Endothelial cell of hepatic sinusoid (primary cell): ENCODE measurements at regions not wholly inside any gene's neighbourhood (a gene's known extent, or its start where the extent isn't known, plus 50 kb on each side); places are given as distances from the start of the nearest gene placed in this dataset.
"Not testable (repeated sequence)": the region's sequence is repeated elsewhere in the genome, so short reads cannot be mapped to it uniquely, and the experiment has no call there.

Experiments
- in situ Hi-C: cut with HindIII; loops from 2 replicates; pipeline ENCODE4 v1.10.0; 2017; ENCODE audit warnings: low sequenced_read_pairs

- in situ Hi-C loops: no loop called here
Observed at GRCh38 chr20:56911946-56912345, 282.8 kb downstream of the TFAP2C start.

DNA sequence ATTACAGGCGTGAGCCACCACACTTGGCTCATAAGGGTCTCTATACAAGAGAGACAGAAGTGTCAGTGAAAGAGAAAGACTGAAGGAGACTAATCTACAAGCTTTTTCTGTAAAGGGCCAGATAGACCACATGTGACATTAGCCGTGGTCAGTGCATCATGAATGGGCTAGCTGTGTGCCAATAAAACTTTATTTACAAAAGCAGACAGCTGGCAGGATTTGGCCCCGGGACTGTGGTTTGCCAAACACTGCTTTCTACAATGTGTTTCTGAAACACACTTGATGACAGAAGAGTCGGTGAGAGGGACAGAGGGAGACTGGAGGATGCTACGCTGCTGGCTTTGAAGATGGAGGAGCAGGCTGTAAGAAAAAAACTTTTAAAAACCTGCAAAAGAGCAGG, 285.4 kb downstream of the TFAP2C start:
- in situ Hi-C loops: no loop called here

DNA sequence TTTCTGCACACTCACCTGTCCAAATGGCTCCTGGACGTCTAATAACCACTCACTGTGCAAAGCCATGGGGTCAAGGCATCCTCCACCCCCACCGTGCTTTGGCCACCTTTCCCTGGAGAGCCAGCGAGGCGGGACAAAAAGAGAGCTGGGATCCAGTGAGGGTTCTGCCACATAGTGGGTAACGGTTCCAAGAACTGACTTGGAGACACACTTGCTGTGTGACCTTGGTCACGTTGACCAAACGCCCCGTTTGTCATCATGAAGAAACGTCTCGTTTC, 287.2 kb downstream of the TFAP2C start:
- in situ Hi-C loops: no loop called here

DNA sequence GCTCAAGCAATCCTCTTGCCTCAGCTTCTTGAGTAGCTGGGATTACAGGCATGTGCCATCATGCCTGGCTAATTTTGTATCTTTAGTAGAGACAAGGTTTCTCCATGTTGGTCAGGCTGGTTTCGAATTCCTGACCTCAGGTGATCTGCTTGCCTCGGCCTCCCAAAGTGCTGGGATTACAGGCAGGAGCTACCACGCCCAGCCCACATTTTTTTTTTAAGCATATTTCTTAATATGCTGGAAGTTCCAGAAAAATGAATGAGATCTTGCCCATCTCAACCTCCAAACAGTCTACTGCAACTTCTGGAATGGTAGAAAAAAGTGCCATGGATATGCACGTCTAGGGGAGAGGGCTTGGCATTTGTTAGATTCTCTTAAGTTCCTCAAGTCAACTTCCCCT, 290.9 kb downstream of the TFAP2C start:
- in situ Hi-C loops: not testable (repeated sequence)

DNA sequence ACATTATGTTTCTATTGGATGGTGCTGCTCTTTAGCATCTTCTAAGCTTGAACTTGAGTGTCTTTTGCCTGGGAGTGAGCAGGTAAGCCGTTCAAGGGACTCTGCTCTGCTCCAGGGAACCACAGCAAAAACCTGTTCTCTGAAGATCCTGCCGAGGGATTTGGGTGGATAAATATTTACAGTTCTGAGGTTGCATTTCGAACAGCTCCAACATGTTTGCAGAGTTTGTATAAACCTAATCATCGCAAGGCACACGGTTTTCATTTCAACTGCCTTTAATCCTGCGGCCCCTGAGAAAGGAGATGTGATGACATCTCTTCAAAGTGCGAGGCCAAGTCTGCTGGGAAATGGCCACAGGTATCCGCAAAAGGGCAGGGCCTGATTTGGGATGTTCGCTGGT, 293.4 kb downstream of the TFAP2C start:
- in situ Hi-C loops: no loop called here

DNA sequence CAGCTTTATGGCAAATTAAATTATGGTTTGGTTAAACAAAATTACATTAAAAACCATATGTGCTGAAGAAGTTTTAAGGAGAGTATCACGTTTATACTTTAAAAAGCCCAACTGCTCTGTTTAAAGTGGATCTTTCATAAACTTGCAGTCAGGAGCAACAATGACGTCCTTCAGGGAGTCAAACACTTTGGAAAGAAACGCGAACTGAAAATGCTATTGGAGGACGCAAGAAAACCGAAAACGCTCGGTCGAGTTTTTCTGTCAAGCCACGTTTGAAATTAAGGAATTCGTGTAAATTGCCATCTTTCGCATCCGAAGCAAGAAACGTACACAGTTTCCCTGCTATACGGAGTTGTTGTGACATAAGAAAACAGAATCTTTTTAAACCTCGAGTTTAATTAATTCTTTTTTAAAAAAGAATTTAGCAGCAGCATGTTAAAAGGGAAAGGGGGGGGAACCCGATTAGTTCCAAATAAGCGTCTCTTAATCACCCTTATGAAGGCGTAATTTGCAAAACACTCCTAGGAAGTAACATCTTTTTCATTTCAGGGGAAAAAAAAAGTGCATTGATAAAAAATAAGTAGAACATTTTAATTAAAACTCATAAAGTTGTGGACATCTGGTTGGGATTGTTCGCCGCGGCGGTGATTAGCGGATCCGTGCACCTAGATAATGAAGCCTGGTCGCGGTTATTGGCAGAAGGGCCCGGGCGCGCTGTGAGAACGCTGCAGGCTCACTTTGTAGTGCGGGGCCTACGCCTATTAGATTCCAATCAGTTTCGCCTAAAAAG, 295.4 kb downstream of the TFAP2C start:
- in situ Hi-C loops: no loop called here

- in situ Hi-C loops: no loop called here
Observed at GRCh38 chr20:56925082-56925830, 296.1 kb downstream of the TFAP2C start.

- in situ Hi-C loops: no loop called here
Observed at GRCh38 chr20:56925831-56926170, 296.7 kb downstream of the TFAP2C start.

DNA sequence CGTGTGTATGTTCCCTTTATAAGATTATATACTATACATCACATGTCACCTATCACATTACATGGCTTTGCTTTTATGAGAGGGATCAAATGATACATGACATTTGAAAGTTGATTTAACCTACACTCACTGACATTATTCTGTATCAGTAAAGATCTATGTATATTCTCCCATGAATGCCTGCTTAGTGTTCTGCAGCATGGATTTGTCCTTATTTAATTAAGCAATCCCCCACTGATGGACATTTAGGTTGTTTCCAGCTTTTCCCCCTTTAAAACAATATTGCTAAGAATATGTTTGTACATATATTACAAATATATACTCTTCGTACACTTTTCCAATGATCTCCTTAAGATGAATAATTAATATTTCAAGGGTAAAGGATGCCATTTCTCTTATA, 297.4 kb downstream of the TFAP2C start:
- in situ Hi-C loops: no loop called here

DNA sequence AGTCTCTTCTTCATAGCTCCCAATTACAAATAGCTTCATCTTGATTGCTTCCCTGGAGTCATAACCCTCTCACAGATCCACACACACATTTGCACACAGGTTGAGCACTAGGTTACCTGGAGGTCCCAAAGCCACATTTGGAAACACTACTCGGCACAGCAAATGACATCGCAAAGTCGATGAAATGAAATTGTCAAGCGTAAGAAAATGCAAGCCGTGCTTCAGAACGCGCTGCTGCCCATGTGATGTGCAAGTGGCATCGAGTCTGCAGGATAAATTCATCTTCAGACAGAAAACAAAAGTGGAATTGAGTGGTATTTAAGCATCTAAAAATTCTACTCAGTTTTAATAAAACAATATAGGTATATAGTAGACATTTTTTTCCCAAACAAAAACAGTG, 298.0 kb downstream of the TFAP2C start:
- in situ Hi-C loops: no loop called here

- in situ Hi-C loops: no loop called here
Observed at GRCh38 chr20:56928007-56928406, 298.9 kb downstream of the TFAP2C start.

DNA sequence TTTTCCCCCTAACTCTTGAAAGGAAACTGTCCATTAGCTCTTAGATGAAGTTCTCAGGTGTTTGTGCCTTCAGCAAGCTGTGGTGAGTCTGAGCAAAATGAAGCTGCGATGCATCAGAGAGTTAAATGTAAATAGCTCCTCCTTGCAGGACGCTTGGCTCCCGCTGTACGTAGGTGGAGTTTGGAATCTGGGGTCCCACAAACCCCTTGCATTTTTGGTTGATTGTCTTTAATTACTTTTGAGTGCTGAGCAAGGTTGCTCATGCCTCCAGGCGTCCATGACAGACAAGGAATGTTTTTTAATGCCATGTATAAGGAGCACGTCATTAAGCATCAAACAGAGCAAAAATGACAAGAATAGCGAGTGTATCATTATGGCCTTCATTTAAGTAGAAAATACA, 300.5 kb downstream of the TFAP2C start:
- in situ Hi-C loops: no loop called here

DNA sequence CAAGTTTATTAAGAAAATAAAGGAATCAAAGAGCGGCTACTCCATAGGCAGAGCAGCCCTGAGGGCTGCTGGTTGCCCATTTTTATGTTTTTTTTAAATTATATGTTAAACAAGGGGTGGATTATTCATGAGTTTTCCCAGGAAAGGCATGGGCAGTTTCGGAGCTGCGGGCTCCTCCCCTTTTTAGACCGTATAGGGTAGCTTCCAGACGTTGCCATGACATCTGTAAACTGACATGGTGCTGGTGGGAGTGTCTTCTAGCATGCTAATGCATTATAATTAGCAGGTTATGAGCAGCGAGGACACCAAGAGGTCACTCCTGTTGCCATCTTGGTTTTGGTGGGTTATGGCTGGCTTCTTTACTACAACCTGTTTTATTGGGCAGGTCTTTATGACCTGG, 301.8 kb downstream of the TFAP2C start:
- in situ Hi-C loops: no loop called here

DNA sequence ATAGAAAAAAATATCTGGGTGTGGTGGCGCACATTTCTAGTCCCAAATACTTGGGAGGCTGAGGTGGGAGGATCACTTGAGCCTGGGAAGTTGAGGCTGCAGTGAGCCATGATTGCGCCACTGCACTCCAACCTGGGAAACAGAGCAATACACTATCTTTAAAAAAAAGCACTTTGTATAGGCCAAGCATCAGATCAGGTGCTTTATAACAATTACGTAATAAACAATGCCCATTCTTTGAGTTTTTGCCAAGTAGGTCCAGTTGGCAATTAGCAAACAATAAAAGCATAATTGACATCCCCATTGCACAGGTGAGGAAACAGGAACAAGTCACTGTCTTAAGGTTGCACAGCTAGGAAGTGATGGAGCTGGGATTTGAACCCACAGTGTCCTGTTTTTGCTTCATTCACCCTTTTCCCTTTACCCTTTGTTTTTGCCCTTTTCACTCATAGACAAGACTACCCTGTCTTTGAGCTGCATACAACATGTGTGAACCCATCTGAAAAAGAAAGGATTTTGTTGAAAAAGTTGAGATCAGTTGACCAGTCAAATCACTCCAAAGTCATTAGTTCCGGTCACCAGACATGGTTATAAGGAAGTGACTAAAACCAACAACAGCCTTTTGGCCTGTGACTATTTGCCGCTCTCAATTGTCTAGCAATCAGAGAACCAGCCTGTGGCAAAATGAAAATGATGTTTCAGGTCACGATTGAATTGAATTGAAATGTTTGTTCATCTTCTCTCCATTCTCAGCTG, 303.6 kb downstream of the TFAP2C start:
- in situ Hi-C loops: no loop called here

DNA sequence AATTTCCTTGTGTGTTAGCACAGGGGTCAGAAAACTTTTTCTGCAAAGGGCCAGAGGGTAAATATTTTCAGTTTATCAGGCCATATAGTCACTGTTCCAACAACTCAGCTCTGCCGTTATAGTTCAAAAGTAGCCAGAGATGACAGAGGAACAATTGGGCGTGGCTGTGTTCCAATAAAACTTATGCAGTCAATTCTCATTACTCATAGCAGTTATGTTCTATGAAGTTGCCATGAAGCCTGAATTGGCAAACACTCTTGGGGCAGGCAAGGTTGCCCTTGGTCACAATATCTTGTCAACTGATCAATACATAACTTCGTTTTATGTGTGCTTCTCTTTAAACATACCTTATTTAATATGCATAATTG, 304.2 kb downstream of the TFAP2C start:
- in situ Hi-C loops: no loop called here

- in situ Hi-C loops: no loop called here
Observed at GRCh38 chr20:56934888-56935287, 305.8 kb downstream of the TFAP2C start.

DNA sequence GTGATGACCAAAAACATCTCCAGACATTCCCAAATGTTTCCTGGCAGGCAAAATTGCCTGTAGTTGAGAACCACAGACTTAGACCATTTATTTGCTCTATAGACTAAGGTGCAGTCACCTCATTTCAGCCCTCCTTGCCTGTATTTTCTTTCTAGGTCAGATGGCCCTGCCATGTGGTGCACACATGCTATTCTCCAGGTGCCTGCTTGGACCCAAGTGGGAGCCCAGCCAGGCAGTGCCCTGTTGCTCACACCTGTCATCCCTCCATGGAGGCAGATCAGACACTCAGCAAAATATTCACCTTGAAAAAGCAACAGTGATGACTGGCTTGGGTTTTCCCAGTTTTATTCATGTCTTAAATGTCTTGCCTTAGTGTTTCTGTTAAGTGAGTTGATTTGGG, 311.4 kb downstream of the TFAP2C start:
- in situ Hi-C loops: loop anchor here (5.0 kb wide), 1 partner anchor 57 kb away; no protein-coding TSS in a partner anchor

GRCh38 chr20:56941101-56941686, 312.1 kb downstream of the TFAP2C start:
- in situ Hi-C loops: loop anchor here (5.0 kb wide), 1 partner anchor 56 kb away; no protein-coding TSS in a partner anchor

DNA sequence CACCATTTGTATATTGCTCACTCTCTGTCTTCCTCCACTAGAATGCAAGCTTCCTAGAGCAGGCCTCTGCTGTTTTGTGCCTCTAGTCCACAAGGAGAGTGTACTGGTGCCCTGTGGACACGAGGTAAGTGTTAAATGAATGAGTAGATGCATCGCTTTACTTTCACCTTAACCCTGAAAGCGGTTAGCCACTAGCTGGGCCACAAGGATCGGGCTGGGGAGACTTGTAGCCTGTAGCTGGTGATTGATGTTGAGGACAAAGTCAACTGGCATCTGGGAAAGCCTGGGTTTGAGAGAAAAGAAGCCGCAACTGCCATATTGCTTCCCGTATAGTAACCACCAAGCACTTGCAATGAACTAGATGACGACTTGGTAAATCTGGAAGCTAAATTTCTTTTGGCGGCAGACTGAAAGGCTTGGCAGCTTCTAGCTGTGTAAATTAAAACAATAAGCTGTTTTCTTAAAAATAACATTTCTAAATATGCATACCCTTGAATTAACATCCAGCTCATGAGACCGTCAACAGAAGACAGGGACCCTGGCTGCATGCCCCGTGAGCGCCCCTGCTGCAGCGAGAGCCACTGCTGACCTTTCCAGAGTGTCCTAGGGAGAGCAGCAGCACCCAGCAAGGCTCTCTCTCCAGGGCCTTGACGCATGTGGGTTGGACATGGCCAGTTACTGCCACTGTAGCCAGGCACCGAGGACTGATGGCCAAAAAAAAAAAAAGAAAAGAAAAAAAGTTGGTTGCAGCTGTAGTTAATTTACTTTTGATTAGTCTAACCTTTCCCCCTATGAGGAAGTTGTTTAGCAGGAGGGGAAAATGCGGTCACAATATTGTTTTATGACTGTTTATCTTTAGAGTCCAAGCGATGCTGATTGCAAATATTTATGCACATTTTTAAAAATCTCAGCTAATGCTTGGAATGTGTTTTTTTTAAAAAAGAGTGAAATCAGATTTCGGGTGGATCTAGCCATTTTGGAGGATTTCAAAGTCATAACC, 315.1 kb downstream of the TFAP2C start:
- in situ Hi-C loops: loop anchor here (5.0 kb wide), 1 partner anchor 53 kb away; no protein-coding TSS in a partner anchor

GRCh38 chr20:56945057-56945456, 316.0 kb downstream of the TFAP2C start:
- in situ Hi-C loops: no loop called here
